ENCODE measurements at regions not wholly inside any gene's neighbourhood (a gene's known extent, or its start where the extent isn't known, plus 50 kb on each side); places are given as distances from the start of the nearest gene placed in this dataset.

GRCh38 chr21:18529254-18529653 is 125.7 kb upstream of the TMPRSS15 start:
- Histone ChIP-seq H3K18ac (ENCODE audit: low read length) (no peak overlapping the region), H3K4me1 (ENCODE audit: control insufficient read depth in 1 of 2, insufficient read depth in 2 of 2, low read length in 2 of 2) (no peaks in the 10 kb centered on the region), H3K36me3 (ENCODE audit: control insufficient read depth in 1 of 2, insufficient read depth in 2 of 2, low read length in 2 of 2) (no peaks in the 10 kb centered on the region), H3K9me3 (ENCODE audit: insufficient read depth, low read depth, low read length) (no peaks in the 10 kb centered on the region), H3K27ac (ENCODE audit: low read depth, low read length) (no peak overlapping the region), H2AK5ac (ENCODE audit: low read length) (no peak overlapping the region), H3K27me3 (ENCODE audit: insufficient read depth, low read length) (no peaks in the 10 kb centered on the region), H2AFZ (ENCODE audit: insufficient read depth, low read length, poor library complexity) (no peak overlapping the region), H2BK120ac (ENCODE audit: insufficient read depth, low read length, poor library complexity) (no peak overlapping the region), H3K4me2 (ENCODE audit: low read length) (no peak overlapping the region), H3K4ac (ENCODE audit: low read depth, low read length) (no peak overlapping the region), H3K14ac (ENCODE audit: low read length) (no peak overlapping the region), H4K91ac (ENCODE audit: low read depth, low read length) (no peak overlapping the region), H4K8ac (ENCODE audit: low read depth, low read length) (no peak overlapping the region), H4K12ac (ENCODE audit: low read depth, low read length) (no peak overlapping the region), H2BK12ac (ENCODE audit: low read length) (no peak overlapping the region), H2BK5ac (ENCODE audit: low read depth, low read length, poor library complexity) (no peak overlapping the region), H3K4me3 (ENCODE audit: low read depth, low read length) (no peak overlapping the region), H3K9ac (ENCODE audit: low read length) (no peak overlapping the region), H3K23ac (ENCODE audit: low read length) (no peak overlapping the region), H3K79me2 (ENCODE audit: control insufficient read depth, insufficient read depth, low read length, poor library complexity) (no peaks in the 10 kb centered on the region), H3K79me1 (ENCODE audit: low read length) (no peaks in the 10 kb centered on the region)
- no CpG with 5 or more reads among the region's 1 CpG for WGBS (ENCODE audit: extremely low coverage, insufficient coverage, insufficient read length)
- no peak for DNase-seq

GRCh38 chr21:18542081-18542480 is 138.5 kb upstream of the TMPRSS15 start:
- H3K4me1 ChIP-seq (ENCODE audit: control insufficient read depth in 1 of 2, insufficient read depth in 2 of 2, low read length in 2 of 2), result no peaks in the 10 kb centered on the region
- H3K14ac ChIP-seq (ENCODE audit: low read length), result no peak overlapping the region
- no peak overlapping the region for H4K8ac ChIP-seq (ENCODE audit: low read depth, low read length)
- no peaks in the 10 kb centered on the region for H3K79me2 ChIP-seq (ENCODE audit: control insufficient read depth, insufficient read depth, low read length, poor library complexity)
- H4K12ac ChIP-seq (ENCODE audit: low read depth, low read length), result no peak overlapping the region
- no peak overlapping the region for H3K18ac ChIP-seq (ENCODE audit: low read length)
- no peak overlapping the region for H2BK120ac ChIP-seq (ENCODE audit: insufficient read depth, low read length, poor library complexity)
- H2AK5ac ChIP-seq (ENCODE audit: low read length), result no peak overlapping the region
- no peak overlapping the region for H2BK12ac ChIP-seq (ENCODE audit: low read length)
- H4K91ac ChIP-seq (ENCODE audit: low read depth, low read length), result no peak overlapping the region
- no peak for DNase-seq
- H3K27me3 ChIP-seq (ENCODE audit: insufficient read depth, low read length), result no peaks in the 10 kb centered on the region
- H3K79me1 ChIP-seq (ENCODE audit: low read length), result no peaks in the 10 kb centered on the region
- WGBS (ENCODE audit: extremely low coverage, insufficient coverage, insufficient read length), result no CpG with 5 or more reads among the region's 2 CpGs
- H2AFZ ChIP-seq (ENCODE audit: insufficient read depth, low read length, poor library complexity), result no peak overlapping the region
- H3K27ac ChIP-seq (ENCODE audit: low read depth, low read length), result no peak overlapping the region
- no peaks in the 10 kb centered on the region for H3K36me3 ChIP-seq (ENCODE audit: control insufficient read depth in 1 of 2, insufficient read depth in 2 of 2, low read length in 2 of 2)
- no peak overlapping the region for H3K23ac ChIP-seq (ENCODE audit: low read length)
- no peak overlapping the region for H3K4me2 ChIP-seq (ENCODE audit: low read length)
- no peak overlapping the region for H3K4me3 ChIP-seq (ENCODE audit: low read depth, low read length)
- no peaks in the 10 kb centered on the region for H3K9me3 ChIP-seq (ENCODE audit: insufficient read depth, low read depth, low read length)
- no peak overlapping the region for H3K4ac ChIP-seq (ENCODE audit: low read depth, low read length)
- H2BK5ac ChIP-seq (ENCODE audit: low read depth, low read length, poor library complexity), result no peak overlapping the region
- H3K9ac ChIP-seq (ENCODE audit: low read length), result no peak overlapping the region

DNA sequence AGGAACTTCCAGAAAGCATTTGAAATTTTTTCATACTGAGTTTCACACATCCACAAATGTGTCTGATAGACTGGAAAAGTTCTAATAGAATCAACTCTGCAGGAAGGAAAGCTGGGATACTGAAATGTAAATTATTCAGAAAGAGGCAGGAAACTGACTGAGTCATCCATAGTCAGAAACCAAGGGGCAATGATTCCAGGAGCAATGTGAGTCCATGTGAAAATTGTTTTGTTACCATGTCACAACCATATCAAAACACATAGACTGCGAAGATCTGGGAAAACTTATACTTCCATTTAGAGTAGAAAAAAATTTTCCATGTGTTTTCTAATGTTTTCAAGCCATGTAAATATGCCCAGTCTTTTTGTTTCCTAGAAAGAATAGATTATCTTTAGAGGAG is 142.3 kb upstream of the TMPRSS15 start:
- no peaks in the 10 kb centered on the region for H3K79me2 ChIP-seq (ENCODE audit: control insufficient read depth, insufficient read depth, low read length, poor library complexity)
- H3K23ac ChIP-seq (ENCODE audit: low read length), result no peak overlapping the region
- no peaks in the 10 kb centered on the region for H3K9me3 ChIP-seq (ENCODE audit: insufficient read depth, low read depth, low read length)
- H3K9ac ChIP-seq (ENCODE audit: low read length), result no peak overlapping the region
- no peak overlapping the region for H2BK12ac ChIP-seq (ENCODE audit: low read length)
- H3K4me2 ChIP-seq (ENCODE audit: low read length), result no peak overlapping the region
- no peaks in the 10 kb centered on the region for H3K79me1 ChIP-seq (ENCODE audit: low read length)
- H3K4me1 ChIP-seq (ENCODE audit: control insufficient read depth in 1 of 2, insufficient read depth in 2 of 2, low read length in 2 of 2), result no peaks in the 10 kb centered on the region
- H3K27me3 ChIP-seq (ENCODE audit: insufficient read depth, low read length), result no peaks in the 10 kb centered on the region
- no peak overlapping the region for H3K14ac ChIP-seq (ENCODE audit: low read length)
- no peak overlapping the region for H3K27ac ChIP-seq (ENCODE audit: low read depth, low read length)
- H3K4ac ChIP-seq (ENCODE audit: low read depth, low read length), result no peak overlapping the region
- DNase-seq, result no peak
- H2AFZ ChIP-seq (ENCODE audit: insufficient read depth, low read length, poor library complexity), result no peak overlapping the region
- no peak overlapping the region for H4K8ac ChIP-seq (ENCODE audit: low read depth, low read length)
- no peak overlapping the region for H2BK5ac ChIP-seq (ENCODE audit: low read depth, low read length, poor library complexity)
- H2AK5ac ChIP-seq (ENCODE audit: low read length), result no peak overlapping the region
- H3K36me3 ChIP-seq (ENCODE audit: control insufficient read depth in 1 of 2, insufficient read depth in 2 of 2, low read length in 2 of 2), result no peaks in the 10 kb centered on the region
- H4K12ac ChIP-seq (ENCODE audit: low read depth, low read length), result no peak overlapping the region
- no peak overlapping the region for H2BK120ac ChIP-seq (ENCODE audit: insufficient read depth, low read length, poor library complexity)
- no peak overlapping the region for H4K91ac ChIP-seq (ENCODE audit: low read depth, low read length)
- no peak overlapping the region for H3K18ac ChIP-seq (ENCODE audit: low read length)
- no CpG with 5 or more reads among the region's 1 CpG for WGBS (ENCODE audit: extremely low coverage, insufficient coverage, insufficient read length)
- no peak overlapping the region for H3K4me3 ChIP-seq (ENCODE audit: low read depth, low read length)

- H3K14ac ChIP-seq (ENCODE audit: low read length), result no peak overlapping the region
- DNase-seq, result no peak
- H3K9ac ChIP-seq (ENCODE audit: low read length), result no peak overlapping the region
- H3K23ac ChIP-seq (ENCODE audit: low read length), result no peak overlapping the region
- no peak overlapping the region for H2BK120ac ChIP-seq (ENCODE audit: insufficient read depth, low read length, poor library complexity)
- H3K4me3 ChIP-seq (ENCODE audit: low read depth, low read length), result no peak overlapping the region
- H3K9me3 ChIP-seq (ENCODE audit: insufficient read depth, low read depth, low read length), result no peaks in the 10 kb centered on the region
- H3K4me2 ChIP-seq (ENCODE audit: low read length), result no peak overlapping the region
- no peak overlapping the region for H3K27ac ChIP-seq (ENCODE audit: low read depth, low read length)
- no peak overlapping the region for H2BK12ac ChIP-seq (ENCODE audit: low read length)
- no peak overlapping the region for H2AK5ac ChIP-seq (ENCODE audit: low read length)
- no peaks in the 10 kb centered on the region for H3K79me2 ChIP-seq (ENCODE audit: control insufficient read depth, insufficient read depth, low read length, poor library complexity)
- H3K4ac ChIP-seq (ENCODE audit: low read depth, low read length), result no peak overlapping the region
- no peak overlapping the region for H4K91ac ChIP-seq (ENCODE audit: low read depth, low read length)
- H2AFZ ChIP-seq (ENCODE audit: insufficient read depth, low read length, poor library complexity), result no peak overlapping the region
- H2BK5ac ChIP-seq (ENCODE audit: low read depth, low read length, poor library complexity), result no peak overlapping the region
- H3K79me1 ChIP-seq (ENCODE audit: low read length), result no peaks in the 10 kb centered on the region
- no peaks in the 10 kb centered on the region for H3K27me3 ChIP-seq (ENCODE audit: insufficient read depth, low read length)
- WGBS (ENCODE audit: extremely low coverage, insufficient coverage, insufficient read length), result no CpG with 5 or more reads among the region's 1 CpG
- H3K36me3 ChIP-seq (ENCODE audit: control insufficient read depth in 1 of 2, insufficient read depth in 2 of 2, low read length in 2 of 2), result no peaks in the 10 kb centered on the region
- H4K8ac ChIP-seq (ENCODE audit: low read depth, low read length), result no peak overlapping the region
- H3K4me1 ChIP-seq (ENCODE audit: control insufficient read depth in 1 of 2, insufficient read depth in 2 of 2, low read length in 2 of 2), result no peaks in the 10 kb centered on the region
- H4K12ac ChIP-seq (ENCODE audit: low read depth, low read length), result no peak overlapping the region
- H3K18ac ChIP-seq (ENCODE audit: low read length), result no peak overlapping the region
Observed at GRCh38 chr21:18547347-18547746, 143.8 kb upstream of the TMPRSS15 start.

DNA sequence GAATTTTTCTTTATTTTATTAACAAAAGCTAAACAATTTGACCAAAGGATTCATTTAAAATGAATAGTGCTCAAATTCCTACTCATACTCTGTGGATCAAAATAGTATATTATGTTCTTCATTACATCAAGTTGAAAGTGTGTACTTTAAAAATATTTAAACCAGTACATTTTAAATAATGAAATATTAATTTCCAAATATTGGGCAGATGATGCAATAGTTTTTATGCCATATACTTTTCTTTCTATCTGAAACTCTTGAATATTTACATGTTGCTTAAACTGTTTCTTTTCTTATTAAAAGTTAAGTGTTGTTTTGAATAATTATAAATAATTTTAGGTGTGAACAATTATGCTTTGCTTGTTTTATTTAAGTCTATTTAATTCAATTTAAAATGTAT is 144.7 kb upstream of the TMPRSS15 start:
- Histone ChIP-seq H3K14ac (ENCODE audit: low read length) (no peak overlapping the region), H3K79me2 (ENCODE audit: control insufficient read depth, insufficient read depth, low read length, poor library complexity) (no peaks in the 10 kb centered on the region), H3K18ac (ENCODE audit: low read length) (no peak overlapping the region), H2BK120ac (ENCODE audit: insufficient read depth, low read length, poor library complexity) (no peak overlapping the region), H2AK5ac (ENCODE audit: low read length) (no peak overlapping the region), H3K4me1 (ENCODE audit: control insufficient read depth in 1 of 2, insufficient read depth in 2 of 2, low read length in 2 of 2) (no peaks in the 10 kb centered on the region), H3K27ac (ENCODE audit: low read depth, low read length) (no peak overlapping the region), H3K27me3 (ENCODE audit: insufficient read depth, low read length) (no peaks in the 10 kb centered on the region), H3K4ac (ENCODE audit: low read depth, low read length) (no peak overlapping the region), H4K91ac (ENCODE audit: low read depth, low read length) (no peak overlapping the region), H4K8ac (ENCODE audit: low read depth, low read length) (no peak overlapping the region), H3K4me3 (ENCODE audit: low read depth, low read length) (no peak overlapping the region), H3K9me3 (ENCODE audit: insufficient read depth, low read depth, low read length) (no peaks in the 10 kb centered on the region), H3K4me2 (ENCODE audit: low read length) (no peak overlapping the region), H3K23ac (ENCODE audit: low read length) (no peak overlapping the region), H4K12ac (ENCODE audit: low read depth, low read length) (no peak overlapping the region), H3K36me3 (ENCODE audit: control insufficient read depth in 1 of 2, insufficient read depth in 2 of 2, low read length in 2 of 2) (no peaks in the 10 kb centered on the region), H2BK5ac (ENCODE audit: low read depth, low read length, poor library complexity) (no peak overlapping the region), H3K79me1 (ENCODE audit: low read length) (no peaks in the 10 kb centered on the region), H3K9ac (ENCODE audit: low read length) (no peak overlapping the region), H2AFZ (ENCODE audit: insufficient read depth, low read length, poor library complexity) (no peak overlapping the region), H2BK12ac (ENCODE audit: low read length) (no peak overlapping the region)
- DNase-seq, result no peak
